Erythroblast (primary cell): ENCODE measurements at regions not wholly inside any gene's neighbourhood (a gene's known extent, or its start where the extent isn't known, plus 50 kb on each side); places are given as distances from the start of the nearest gene placed in this dataset.

Experiments
- GATA1 ChIP-seq: IDR thresholded peaks from 2 replicates; pipeline ENCODE4 v1.6.1; 2011; ENCODE audit warnings: low read depth, mild to moderate bottlenecking, control low read depth, low read length, moderate library complexity
- POLR2A ChIP-seq: IDR thresholded peaks from 2 replicates; pipeline ENCODE4 v1.6.1; 2011; ENCODE audit warnings: mild to moderate bottlenecking, low read length

DNA sequence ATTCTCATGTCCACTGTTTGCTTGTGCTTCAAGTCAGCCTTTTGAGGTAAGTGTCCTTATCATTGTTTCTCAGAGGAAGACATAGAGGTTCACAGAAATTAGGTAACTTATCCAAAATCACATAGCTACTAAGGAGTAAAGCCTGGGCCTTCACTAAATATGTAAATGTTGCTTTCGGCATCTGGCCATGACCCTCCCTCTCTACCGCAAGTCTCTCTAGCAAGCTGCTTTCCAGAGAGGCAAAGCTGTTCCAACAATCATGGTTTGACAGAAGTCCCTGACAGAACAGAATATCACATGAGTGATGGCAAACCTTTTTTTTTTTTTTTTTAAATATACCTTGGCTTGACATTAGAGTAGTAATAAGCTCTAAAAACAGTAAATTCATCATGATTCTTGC lies 94.5 kb upstream of the F3 start:
- TF ChIP-seq POLR2A (no peak), GATA1 (no peak)
